MM.1S (cell line): ENCODE measurements at regions not wholly inside any gene's neighbourhood (a gene's known extent, or its start where the extent isn't known, plus 50 kb on each side); places are given as distances from the start of the nearest gene placed in this dataset.

Experiments used
- DNase-seq: peaks from one replicate; pipeline ENCODE4 v3.0.0-alpha.2; 2015
- H2AFZ ChIP-seq: fragments of 300-600 bp; sonication (generic); 2 replicates; pipeline ENCODE4 v1.6.0; 2016; ENCODE audit warnings: antibody characterized with exemption, low read length
- H3F3A ChIP-seq: fragments of 300-600 bp; sonication (generic); 2 replicates; pipeline ENCODE4 v1.6.1; 2016; ENCODE audit warnings: mild to moderate bottlenecking, antibody characterized with exemption, low read length, moderate library complexity, mixed read lengths; ENCODE audit not compliant: insufficient read depth
- H3K27ac ChIP-seq: fragments of 300-600 bp; sonication (generic); 2 replicates; pipeline ENCODE4 v1.5.1; 2016; ENCODE audit warnings: mild to moderate bottlenecking, low read length
- H3K27me3 ChIP-seq: fragments of 300-600 bp; sonication (generic); replicated peaks from 2 replicates; pipeline ENCODE4 v1.6.0; 2016; ENCODE audit warnings: low read length; ENCODE audit not compliant: insufficient read depth
- H3K36me3 ChIP-seq: fragments of 300-600 bp; sonication (generic); replicated peaks from 2 replicates; pipeline ENCODE4 v1.6.1; 2016; ENCODE audit warnings: mild to moderate bottlenecking, low read length, mixed read lengths; ENCODE audit not compliant: insufficient read depth
- H3K4me1 ChIP-seq: fragments of 300-600 bp; sonication (generic); 2 replicates; pipeline ENCODE4 v1.6.1; 2016; ENCODE audit warnings: low read length, mixed read lengths
- H3K4me2 ChIP-seq: fragments of 300-600 bp; sonication (generic); 2 replicates; pipeline ENCODE4 v1.6.0; 2016; ENCODE audit warnings: low read depth, low read length
- H3K4me3 ChIP-seq: fragments of 300-600 bp; sonication (generic); 2 replicates; pipeline ENCODE4 v1.5.1; 2016; ENCODE audit warnings: low read length, mixed read lengths
- H3K79me2 ChIP-seq: fragments of 300-600 bp; sonication (generic); 2 replicates; pipeline ENCODE4 v1.6.1; 2016; ENCODE audit warnings: mixed run types, low read length, mixed read lengths
- H3K9ac ChIP-seq: fragments of 300-600 bp; sonication (generic); 2 replicates; pipeline ENCODE4 v1.6.1; 2016; ENCODE audit warnings: low read length, mixed read lengths
- H3K9me2 ChIP-seq: fragments of 300-600 bp; sonication (generic); replicated peaks from 2 replicates; pipeline ENCODE4 v1.6.1; 2016; ENCODE audit warnings: mild to moderate bottlenecking, low read length, mixed read lengths; ENCODE audit not compliant: insufficient read depth
- H3K9me3 ChIP-seq: fragments of 300-600 bp; sonication (generic); replicated peaks from 2 replicates; pipeline ENCODE4 v1.6.1; 2016; ENCODE audit warnings: mild to moderate bottlenecking, low read length, mixed read lengths; ENCODE audit not compliant: insufficient read depth
- H4K20me1 ChIP-seq: fragments of 300-600 bp; sonication (generic); 2 replicates; pipeline ENCODE4 v1.6.1; 2016; ENCODE audit warnings: mild to moderate bottlenecking, low read length, moderate library complexity, mixed read lengths; ENCODE audit not compliant: insufficient read depth
- EZH2 ChIP-seq: fragments of 300-600 bp; sonication (generic); optimal IDR thresholded peaks from 2 replicates; pipeline ENCODE3; 2017; ENCODE audit warnings: low read depth, mild to moderate bottlenecking, antibody characterized with exemption, low read length, mixed read lengths
- EZH2phosphoT487 ChIP-seq: fragments of 300-600 bp; sonication (generic); IDR thresholded peaks from 2 replicates; pipeline ENCODE4 v1.6.1; 2018; ENCODE audit warnings: antibody characterized with exemption, low read length
- TF ChIP-seq, protein P1 (sequence below): fragments of 300-600 bp; sonication (generic); IDR thresholded peaks from 2 replicates; pipeline ENCODE4 v1.5.1; 2016; ENCODE audit warnings: antibody characterized with exemption, low read length, mixed read lengths

DNA sequence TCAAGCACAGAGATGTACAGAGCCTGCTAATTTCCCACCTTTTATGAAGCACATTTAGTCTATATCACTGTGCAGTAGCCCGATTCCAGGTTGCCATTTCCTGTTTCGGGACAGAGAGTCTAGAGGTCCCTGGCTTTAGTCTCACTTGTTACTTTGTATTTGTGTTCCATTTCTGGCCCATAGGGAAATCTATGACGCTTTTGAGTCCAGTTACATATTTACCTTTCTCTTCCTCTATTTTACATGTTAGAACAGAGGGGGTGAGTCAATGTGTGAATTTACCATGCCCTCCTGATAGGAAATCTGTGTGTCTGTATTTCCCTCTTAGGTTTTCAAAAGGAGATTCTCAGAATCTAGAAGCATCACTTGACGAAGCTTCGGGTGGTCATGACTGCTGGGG, 227.1 kb upstream of the ZFHX3 start:
- no peaks in the 10 kb centered on the region for H3K27me3 ChIP-seq
- no peaks in the 10 kb centered on the region for H3K4me1 ChIP-seq
- no peaks in the 10 kb centered on the region for H3K9me2 ChIP-seq
- H3K36me3 ChIP-seq = no peaks in the 10 kb centered on the region
- H2AFZ ChIP-seq = no peak overlapping the region
- H3K4me2 ChIP-seq = no peak overlapping the region
- no peak for DNase-seq
- TF ChIP-seq, protein P1, sequence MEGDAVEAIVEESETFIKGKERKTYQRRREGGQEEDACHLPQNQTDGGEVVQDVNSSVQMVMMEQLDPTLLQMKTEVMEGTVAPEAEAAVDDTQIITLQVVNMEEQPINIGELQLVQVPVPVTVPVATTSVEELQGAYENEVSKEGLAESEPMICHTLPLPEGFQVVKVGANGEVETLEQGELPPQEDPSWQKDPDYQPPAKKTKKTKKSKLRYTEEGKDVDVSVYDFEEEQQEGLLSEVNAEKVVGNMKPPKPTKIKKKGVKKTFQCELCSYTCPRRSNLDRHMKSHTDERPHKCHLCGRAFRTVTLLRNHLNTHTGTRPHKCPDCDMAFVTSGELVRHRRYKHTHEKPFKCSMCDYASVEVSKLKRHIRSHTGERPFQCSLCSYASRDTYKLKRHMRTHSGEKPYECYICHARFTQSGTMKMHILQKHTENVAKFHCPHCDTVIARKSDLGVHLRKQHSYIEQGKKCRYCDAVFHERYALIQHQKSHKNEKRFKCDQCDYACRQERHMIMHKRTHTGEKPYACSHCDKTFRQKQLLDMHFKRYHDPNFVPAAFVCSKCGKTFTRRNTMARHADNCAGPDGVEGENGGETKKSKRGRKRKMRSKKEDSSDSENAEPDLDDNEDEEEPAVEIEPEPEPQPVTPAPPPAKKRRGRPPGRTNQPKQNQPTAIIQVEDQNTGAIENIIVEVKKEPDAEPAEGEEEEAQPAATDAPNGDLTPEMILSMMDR = no peak
- TF ChIP-seq EZH2 = no peak
- TF ChIP-seq EZH2phosphoT487 = no peak
- no peaks in the 10 kb centered on the region for H4K20me1 ChIP-seq
- H3K9ac ChIP-seq = no peak overlapping the region
- H3K9me3 ChIP-seq = no peaks in the 10 kb centered on the region
- no peaks in the 10 kb centered on the region for H3F3A ChIP-seq
- no peak overlapping the region for H3K27ac ChIP-seq
- H3K4me3 ChIP-seq = no peak overlapping the region
- no peaks in the 10 kb centered on the region for H3K79me2 ChIP-seq

DNA sequence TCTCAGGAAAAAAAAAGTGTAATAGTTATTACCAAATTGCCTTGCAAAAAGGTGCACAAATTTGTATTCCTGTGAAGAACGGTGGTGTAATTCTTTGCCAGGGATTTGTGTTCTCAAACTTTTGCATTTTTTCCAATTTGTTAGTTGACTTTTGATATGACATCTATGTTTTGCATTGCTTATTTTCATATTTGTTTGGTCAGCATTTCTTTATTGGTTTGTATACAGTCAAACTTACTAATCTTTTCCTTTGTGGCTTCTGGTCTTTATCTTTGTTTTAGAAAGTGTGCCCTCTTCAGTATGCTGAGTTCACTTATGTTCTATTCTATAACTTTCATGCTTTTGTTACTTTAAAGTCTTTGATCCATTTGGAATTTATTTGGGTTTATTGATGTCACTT, 226.2 kb upstream of the ZFHX3 start:
- H4K20me1 ChIP-seq = no peaks in the 10 kb centered on the region
- no peaks in the 10 kb centered on the region for H3K79me2 ChIP-seq
- no peaks in the 10 kb centered on the region for H3K9me3 ChIP-seq
- no peak overlapping the region for H3K4me2 ChIP-seq
- no peaks in the 10 kb centered on the region for H3K36me3 ChIP-seq
- H3K4me1 ChIP-seq = no peaks in the 10 kb centered on the region
- no peaks in the 10 kb centered on the region for H3K9me2 ChIP-seq
- no peak for DNase-seq
- H3K4me3 ChIP-seq = no peak overlapping the region
- no peak overlapping the region for H3K27ac ChIP-seq
- TF ChIP-seq, protein P1 = no peak
- TF ChIP-seq EZH2phosphoT487 = no peak
- H3K9ac ChIP-seq = no peak overlapping the region
- no peaks in the 10 kb centered on the region for H3F3A ChIP-seq
- H3K27me3 ChIP-seq = no peaks in the 10 kb centered on the region
- H2AFZ ChIP-seq = no peak overlapping the region

DNA sequence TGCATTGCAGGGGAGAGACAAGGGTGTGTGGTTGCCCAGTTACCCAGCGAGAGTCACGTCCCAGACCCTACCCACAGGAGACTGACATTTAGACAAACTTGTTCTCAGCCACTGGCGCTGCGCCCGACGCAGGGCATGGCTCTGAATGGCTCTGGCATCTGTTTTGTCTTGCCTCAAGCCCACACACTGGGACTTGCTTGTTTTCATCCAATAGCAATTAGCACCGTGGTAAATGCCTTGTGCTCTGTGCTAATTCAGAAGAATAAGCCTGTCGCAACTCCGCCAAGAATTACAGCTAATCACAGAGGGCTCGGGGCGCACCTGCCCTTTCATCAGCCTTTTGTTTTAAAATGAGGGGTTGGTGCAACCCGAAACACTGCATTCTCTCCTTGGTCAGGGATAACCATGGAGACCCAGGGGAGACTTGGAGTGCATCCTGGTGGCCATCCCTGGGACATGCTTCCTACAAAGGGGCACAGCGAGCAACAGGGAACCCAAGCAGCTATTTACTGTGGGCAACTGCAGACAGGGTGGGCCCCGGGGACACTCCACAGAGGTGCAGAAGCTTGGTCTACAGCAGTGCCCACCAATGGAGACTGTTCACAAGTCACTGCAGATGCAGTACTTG, 220.6 kb upstream of the ZFHX3 start:
- no peaks in the 10 kb centered on the region for H3K79me2 ChIP-seq
- no peak overlapping the region for H2AFZ ChIP-seq
- no peaks in the 10 kb centered on the region for H3K4me1 ChIP-seq
- H4K20me1 ChIP-seq = no peaks in the 10 kb centered on the region
- TF ChIP-seq, protein P1 = no peak
- TF ChIP-seq EZH2 (no peak), EZH2phosphoT487 (no peak)
- no peak for DNase-seq
- H3K9me3 ChIP-seq = no peaks in the 10 kb centered on the region
- no peak overlapping the region for H3K4me3 ChIP-seq
- no peaks in the 10 kb centered on the region for H3F3A ChIP-seq
- no peak overlapping the region for H3K27ac ChIP-seq
- no peaks in the 10 kb centered on the region for H3K36me3 ChIP-seq
- no peak overlapping the region for H3K9ac ChIP-seq
- no peaks in the 10 kb centered on the region for H3K9me2 ChIP-seq
- no peak overlapping the region for H3K4me2 ChIP-seq
- no peaks in the 10 kb centered on the region for H3K27me3 ChIP-seq
